GM12878 (cell line): ENCODE measurements at regions not wholly inside any gene's neighbourhood (a gene's known extent, or its start where the extent isn't known, plus 50 kb on each side); places are given as distances from the start of the nearest gene placed in this dataset.

Experiments
- ATAC-seq: fragments of 200-7000 bp; cut with Tn5 transposase; 3 replicates; pipeline ENCODE4 v1.9.1; 2020; ENCODE audit warnings: mild to moderate bottlenecking, moderate library complexity
- BruUV-seq: library from RNA; stranded (reverse); fragments of 400-500 nt; replicated peaks from 2 replicates; lab custom pipeline; 2021; lab: Mats Ljungman, UMichigan
- CTCF ChIA-PET: fragments of 300-600 bp; sonication (Branson Sonifier 250); formaldehyde crosslinking; extraction: SDS; loops from one replicate; lab custom pipeline; 2021; ENCODE audit warnings: inconsistent platforms; lab: Yijun Ruan, JAX
- POLR2A ChIA-PET: fragments of 350-600 bp; formaldehyde crosslinking; extraction: SDS; loops from one replicate; lab custom pipeline; 2021; ENCODE audit warnings: inconsistent platforms; lab: Charles Lee
- RAD21 ChIA-PET: fragments of 300-600 bp; sonication (Branson Sonifier 250); formaldehyde crosslinking; loops from one replicate; lab custom pipeline; 2023; ENCODE audit warnings: antibody characterized with exemption; ENCODE audit not compliant: unreplicated experiment; lab: Charles Lee
- SMC1A ChIA-PET: fragments of 300-600 bp; sonication (Branson Sonifier 250); formaldehyde crosslinking; loops from one replicate; lab custom pipeline; 2023; ENCODE audit not compliant: unreplicated experiment, uncharacterized antibody; lab: Charles Lee
- DNase-seq: peaks from one replicate; pipeline ENCODE4 v3.0.0-alpha.2; 2011; ENCODE audit warnings: low read depth, low spot score
- FAIRE-seq: peaks from 3 replicates; lab custom pipeline; 2011; peaks lifted over from hg19 to GRCh38; lab: Jason Lieb, UNC
- H2AFZ ChIP-seq: 2 replicates; pipeline ENCODE4 v1.6.0; 2011; ENCODE audit warnings: low read depth, low read length, control low read depth; ENCODE audit not compliant: control insufficient read depth
- H3K27ac ChIP-seq: 2 replicates; pipeline ENCODE4 v1.5.1; 2011; ENCODE audit warnings: control low read depth; ENCODE audit not compliant: control insufficient read depth, insufficient read depth
- H3K27me3 ChIP-seq, 2 experiments: replicated peaks in 1 of 2; 2 replicates each; pipeline versions ENCODE4 v1.6.0 to v1.6.1; 2011; ENCODE audit warnings: low read length in 1 of 2; ENCODE audit not compliant: control insufficient read depth in 2 of 2, insufficient read depth in 2 of 2
- H3K36me3 ChIP-seq, 2 experiments: 2 replicates each; pipeline ENCODE4 v1.5.1; 2011; ENCODE audit warnings: low read length in 1 of 2; ENCODE audit not compliant: control insufficient read depth in 2 of 2, insufficient read depth in 2 of 2
- H3K4me1 ChIP-seq: 2 replicates; pipeline ENCODE4 v1.6.1; 2011; ENCODE audit warnings: mild to moderate bottlenecking, low read length, moderate library complexity, mixed read lengths; ENCODE audit not compliant: control insufficient read depth, insufficient read depth
- H3K4me2 ChIP-seq: 2 replicates; pipeline ENCODE4 v1.6.0; 2011; ENCODE audit warnings: control low read depth; ENCODE audit not compliant: control insufficient read depth, insufficient read depth
- H3K4me3 ChIP-seq: fragments of 200-600 bp; sonication (generic); 2 replicates; pipeline ENCODE4 v1.5.1; 2016
- H3K79me2 ChIP-seq: 2 replicates; pipeline ENCODE4 v1.6.0; 2011; ENCODE audit warnings: low read length; ENCODE audit not compliant: control insufficient read depth, insufficient read depth
- H3K9ac ChIP-seq: 2 replicates; pipeline ENCODE4 v1.8.0; 2011; ENCODE audit warnings: low read length, control low read depth, mixed read lengths; ENCODE audit not compliant: control insufficient read depth, insufficient read depth
- H3K9me3 ChIP-seq: replicated peaks from 3 replicates; pipeline ENCODE4 v1.5.1; 2011; ENCODE audit warnings: mild to moderate bottlenecking, low read length; ENCODE audit not compliant: control insufficient read depth, insufficient read depth
- H4K20me1 ChIP-seq: 2 replicates; pipeline ENCODE4 v1.6.0; 2011; ENCODE audit not compliant: control insufficient read depth, insufficient read depth
- BHLHE40 ChIP-seq, 2 experiments: fragments of 450-650 bp in 1 of 2; IDR thresholded peaks; 2 replicates each; pipeline ENCODE4 v1.6.1; 2011 to 2017; ENCODE audit warnings: low read depth in 2 of 2, borderline replicate concordance in 1 of 2, improper control_type of control experiment in 1 of 2, low read length in 1 of 2, mild to moderate bottlenecking in 1 of 2
- EED ChIP-seq: sonication (generic); IDR thresholded peaks from 2 replicates; pipeline ENCODE4 v1.6.1; 2016; ENCODE audit warnings: antibody characterized with exemption, low read depth
- EZH2 ChIP-seq: IDR thresholded peaks from 2 replicates; pipeline ENCODE4 v1.6.1; 2012; ENCODE audit warnings: low read depth, mild to moderate bottlenecking, control low read depth, inconsistent platforms, low read length, borderline replicate concordance; ENCODE audit not compliant: control insufficient read depth
- IKZF2 ChIP-seq, 2 experiments: fragments of 450-650 bp; IDR thresholded peaks; 2 replicates each; pipeline ENCODE4 v1.6.1; 2017; ENCODE audit warnings: mild to moderate bottlenecking in 2 of 2, moderate library complexity in 2 of 2
- MYC ChIP-seq: IDR thresholded peaks from 2 replicates; pipeline ENCODE4 v1.6.1; 2011; ENCODE audit warnings: mild to moderate bottlenecking, low read length, moderate library complexity, inconsistent platforms; ENCODE audit not compliant: insufficient read depth, insufficient replicate concordance, insufficient read length, severe bottlenecking
- RAD51 ChIP-seq: fragments of 450-650 bp; IDR thresholded peaks from 2 replicates; pipeline ENCODE4 v1.6.1; 2016; ENCODE audit warnings: moderate library complexity, mild to moderate bottlenecking, inconsistent platforms
- WGBS: methylation state at CpG from one replicate; pipeline ENCODE4 v1.1.6; 2016; ENCODE audit warnings: low lambda C conversion rate; ENCODE audit not compliant: insufficient replicate concordance, insufficient coverage; ENCODE audit errors: missing lambda C conversion rate; 5-methylcytosine and 5-hydroxymethylcytosine counted together
- in situ Hi-C: fragments of 300-500 bp; cut with MboI; formaldehyde crosslinking; loops from 9 replicates; pipeline ENCODE4 v1.14.3; 2018; ENCODE audit warnings: mixed read lengths
- intact Hi-C: fragments of 100-400 bp; cut with micrococcal nuclease; formaldehyde crosslinking; loops from one replicate; pipeline ENCODE4 v1.14.2; 2022; ENCODE audit not compliant: unreplicated experiment
- TF ChIP-seq, protein P1 (sequence below): fragments of 450-650 bp; IDR thresholded peaks from 2 replicates; pipeline ENCODE4 v1.6.1; 2017; ENCODE audit warnings: borderline replicate concordance
- TF ChIP-seq, protein P2 (sequence below): fragments of 450-650 bp; IDR thresholded peaks from 2 replicates; pipeline ENCODE4 v1.6.1; 2017; ENCODE audit warnings: antibody characterized with exemption, mild to moderate bottlenecking, moderate library complexity

DNA sequence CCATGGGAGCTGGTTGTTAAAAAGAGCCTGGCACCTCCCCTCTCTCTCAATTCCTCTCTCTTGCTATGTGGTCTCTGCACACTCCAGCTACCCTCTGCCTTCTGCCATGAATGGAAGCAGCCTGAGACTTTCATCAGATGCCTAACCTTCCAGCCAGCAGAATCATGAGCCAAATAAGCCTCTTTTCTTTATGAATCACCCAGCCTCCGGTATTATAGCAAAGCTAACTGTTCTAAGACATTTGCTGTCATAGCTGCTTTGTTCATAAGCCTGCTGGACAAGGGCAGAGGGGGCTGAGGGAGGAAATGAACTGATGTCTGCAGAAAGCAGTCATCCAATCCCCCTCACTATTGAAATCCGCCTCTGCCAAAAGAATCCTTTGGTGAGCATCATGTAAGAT, 196.7 kb downstream of the ZNF330 start:
- TF ChIP-seq EED (no peak), BHLHE40 (IDR thresholded peaks at IDR 0.05; ENCODE audit: borderline replicate concordance in 1 of 2, low read depth in 2 of 2, low read length in 1 of 2) (no peak), IKZF2 (IDR thresholded peaks at IDR 0.05) (no peak), EZH2 (no peak), MYC (no peak), RAD51 (no peak)
- TF ChIP-seq, protein P1, sequence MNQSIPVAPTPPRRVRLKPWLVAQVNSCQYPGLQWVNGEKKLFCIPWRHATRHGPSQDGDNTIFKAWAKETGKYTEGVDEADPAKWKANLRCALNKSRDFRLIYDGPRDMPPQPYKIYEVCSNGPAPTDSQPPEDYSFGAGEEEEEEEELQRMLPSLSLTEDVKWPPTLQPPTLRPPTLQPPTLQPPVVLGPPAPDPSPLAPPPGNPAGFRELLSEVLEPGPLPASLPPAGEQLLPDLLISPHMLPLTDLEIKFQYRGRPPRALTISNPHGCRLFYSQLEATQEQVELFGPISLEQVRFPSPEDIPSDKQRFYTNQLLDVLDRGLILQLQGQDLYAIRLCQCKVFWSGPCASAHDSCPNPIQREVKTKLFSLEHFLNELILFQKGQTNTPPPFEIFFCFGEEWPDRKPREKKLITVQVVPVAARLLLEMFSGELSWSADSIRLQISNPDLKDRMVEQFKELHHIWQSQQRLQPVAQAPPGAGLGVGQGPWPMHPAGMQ = no peak
- TF ChIP-seq, protein P2, sequence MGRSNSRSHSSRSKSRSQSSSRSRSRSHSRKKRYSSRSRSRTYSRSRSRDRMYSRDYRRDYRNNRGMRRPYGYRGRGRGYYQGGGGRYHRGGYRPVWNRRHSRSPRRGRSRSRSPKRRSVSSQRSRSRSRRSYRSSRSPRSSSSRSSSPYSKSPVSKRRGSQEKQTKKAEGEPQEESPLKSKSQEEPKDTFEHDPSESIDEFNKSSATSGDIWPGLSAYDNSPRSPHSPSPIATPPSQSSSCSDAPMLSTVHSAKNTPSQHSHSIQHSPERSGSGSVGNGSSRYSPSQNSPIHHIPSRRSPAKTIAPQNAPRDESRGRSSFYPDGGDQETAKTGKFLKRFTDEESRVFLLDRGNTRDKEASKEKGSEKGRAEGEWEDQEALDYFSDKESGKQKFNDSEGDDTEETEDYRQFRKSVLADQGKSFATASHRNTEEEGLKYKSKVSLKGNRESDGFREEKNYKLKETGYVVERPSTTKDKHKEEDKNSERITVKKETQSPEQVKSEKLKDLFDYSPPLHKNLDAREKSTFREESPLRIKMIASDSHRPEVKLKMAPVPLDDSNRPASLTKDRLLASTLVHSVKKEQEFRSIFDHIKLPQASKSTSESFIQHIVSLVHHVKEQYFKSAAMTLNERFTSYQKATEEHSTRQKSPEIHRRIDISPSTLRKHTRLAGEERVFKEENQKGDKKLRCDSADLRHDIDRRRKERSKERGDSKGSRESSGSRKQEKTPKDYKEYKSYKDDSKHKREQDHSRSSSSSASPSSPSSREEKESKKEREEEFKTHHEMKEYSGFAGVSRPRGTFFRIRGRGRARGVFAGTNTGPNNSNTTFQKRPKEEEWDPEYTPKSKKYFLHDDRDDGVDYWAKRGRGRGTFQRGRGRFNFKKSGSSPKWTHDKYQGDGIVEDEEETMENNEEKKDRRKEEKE = no peak
- in situ Hi-C loops (no loop called here), intact Hi-C loops (no loop called here)
- Histone ChIP-seq H3K4me2 (no peak overlapping the region), H3K4me3 (no peak overlapping the region), H3K27ac (no peak overlapping the region), H3K36me3 (no peaks in the 10 kb centered on the region), H3K4me1 (no peaks in the 10 kb centered on the region; the same call in 1 of the 2 replicates), H4K20me1 (no peaks in the 10 kb centered on the region), H3K9ac (no peak overlapping the region), H3K27me3 (no peaks in the 10 kb centered on the region), H2AFZ (no peak overlapping the region), H3K79me2 (no peaks in the 10 kb centered on the region), H3K9me3 (no peaks in the 10 kb centered on the region)
- FAIRE-seq (no peak), ATAC-seq (no peak), DNase-seq (no peak)
- WGBS = 3% methylated on average over 2 of the region's 2 CpGs
- BruUV-seq = no TSS peak
- CTCF ChIA-PET = no interaction called here
- SMC1A ChIA-PET = no interaction called here
- POLR2A ChIA-PET = no interaction called here
- RAD21 ChIA-PET = no interaction called here
